Epithelial cell of proximal tubule (primary cell): ENCODE measurements at regions not wholly inside any gene's neighbourhood (a gene's known extent, or its start where the extent isn't known, plus 50 kb on each side); places are given as distances from the start of the nearest gene placed in this dataset.

ENCODE experiments used
- DNase-seq: peaks from one replicate; pipeline ENCODE4 v3.0.0-alpha.2; 2011; ENCODE audit warnings: low read depth
- H3K4me3 ChIP-seq: 2 replicates; pipeline ENCODE4 v1.5.1; 2011; ENCODE audit warnings: low read depth, mild to moderate bottlenecking, low read length
- CTCF ChIP-seq: conservative IDR thresholded peaks from 2 replicates; pipeline ENCODE4 v1.5.1; 2012; ENCODE audit warnings: low read depth, mild to moderate bottlenecking, low read length

- DNase-seq, result peak; percentile 87
- TF ChIP-seq CTCF, result no peak
These were observed 103.5 kb upstream of the SIRPG start for GRCh38 chr20:1761116-1761515.

GRCh38 chr20:1758765-1759164 lies 101.2 kb upstream of the SIRPG start:
- H3K4me3 ChIP-seq, result no peak overlapping the region
- DNase-seq, result no peak
- no peak for TF ChIP-seq CTCF

More at GRCh38 chr20:1761116-1761515, 103.5 kb upstream of the SIRPG start:
- H3K4me3 ChIP-seq, result no peak overlapping the region

- no peak for DNase-seq
- H3K4me3 ChIP-seq, result no peak overlapping the region
- TF ChIP-seq CTCF, result no peak
These were observed 100.3 kb upstream of the SIRPG start for GRCh38 chr20:1757606-1758512.

- no peak for TF ChIP-seq CTCF
- no peak overlapping the region for H3K4me3 ChIP-seq
- no peak for DNase-seq
These were observed 99.5 kb upstream of the SIRPG start for GRCh38 chr20:1757072-1757471.

GRCh38 chr20:1754749-1755148 lies 97.2 kb upstream of the SIRPG start:
- no peak for TF ChIP-seq CTCF
- no peak for DNase-seq
- no peak overlapping the region for H3K4me3 ChIP-seq

- DNase-seq, result no peak
- no peak overlapping the region for H3K4me3 ChIP-seq
- no peak for TF ChIP-seq CTCF
These were observed 96.7 kb upstream of the SIRPG start for GRCh38 chr20:1754306-1754705.

GRCh38 chr20:1752045-1752444 lies 94.5 kb upstream of the SIRPG start:
- no peak for TF ChIP-seq CTCF
- DNase-seq, result no peak
- H3K4me3 ChIP-seq, result no peak overlapping the region
